NCI-H1105 treated with DMSO at 0.1 percent for 48 hours (cell line): ENCODE measurements at regions not wholly inside any gene's neighbourhood (a gene's known extent, or its start where the extent isn't known, plus 50 kb on each side); places are given as distances from the start of the nearest gene placed in this dataset.
A peak's percentile ranks its signal among the peaks of the same experiment; 100 is the strongest.
"Not testable (repeated sequence)": the region's sequence is repeated elsewhere in the genome, so short reads cannot be mapped to it uniquely, and the experiment has no call there.

Experiments used
- DNase-seq: peaks from one replicate; lab custom pipeline; 2025; lab: John Stamatoyannopoulos, UW

- no peak for DNase-seq
These were observed 385.2 kb downstream of the GPAT3 start for GRCh38 chr4:83921124-83921523.

- no peak for DNase-seq
These were observed 384.5 kb downstream of the GPAT3 start for GRCh38 chr4:83920375-83920774.

- no peak for DNase-seq
These were observed 381.7 kb downstream of the GPAT3 start for GRCh38 chr4:83917572-83917971.

- DNase-seq: no peak
These were observed 374.8 kb downstream of the GPAT3 start for GRCh38 chr4:83910693-83911092.

GRCh38 chr4:83906561-83906960, 370.7 kb downstream of the GPAT3 start:
- DNase-seq: no peak

DNA sequence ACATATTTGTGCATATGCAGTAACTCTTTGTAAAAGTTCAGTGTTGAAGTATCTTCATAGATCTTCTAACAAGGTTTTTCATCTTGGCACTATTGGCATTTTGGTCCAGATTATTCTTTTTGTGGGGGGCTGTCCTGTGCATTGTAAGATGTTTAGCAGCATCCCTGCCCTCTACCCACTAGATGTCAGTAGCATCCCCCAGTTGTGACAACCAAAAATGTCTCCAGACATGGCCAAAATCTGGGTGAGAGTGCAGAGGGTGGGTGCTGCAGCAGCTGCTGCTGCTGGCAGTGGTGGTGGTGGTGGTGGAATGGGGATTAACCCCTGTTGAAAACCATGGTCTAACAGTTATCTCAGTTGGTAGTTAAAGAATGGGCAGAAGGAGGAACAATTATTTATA, 370.0 kb downstream of the GPAT3 start:
- peak; percentile 16 for DNase-seq

- not testable (repeated sequence) for DNase-seq
These were observed 367.8 kb downstream of the GPAT3 start for GRCh38 chr4:83903740-83904139.

GRCh38 chr4:83894831-83895230, 358.9 kb downstream of the GPAT3 start:
- DNase-seq: no peak

DNA sequence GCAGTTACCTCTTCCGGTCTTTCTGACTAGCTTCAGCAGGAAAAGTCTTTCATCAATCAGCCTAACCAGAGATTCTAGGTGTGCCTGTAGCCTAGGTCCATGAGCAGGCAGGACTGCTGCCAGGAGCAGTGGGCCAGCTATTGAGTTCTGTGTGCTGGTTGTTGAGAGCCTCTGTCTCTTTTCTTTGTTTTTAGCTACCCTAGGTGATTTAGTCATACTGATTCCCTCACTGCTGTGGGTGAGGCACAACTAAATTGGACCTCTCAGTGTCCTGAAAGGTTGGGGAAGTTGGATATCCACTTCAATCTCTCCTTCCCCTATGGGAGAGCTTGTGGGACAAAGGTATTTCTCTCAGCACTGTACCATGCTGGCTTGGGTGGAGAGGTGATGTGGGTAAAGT, 354.9 kb downstream of the GPAT3 start:
- DNase-seq: no peak

DNA sequence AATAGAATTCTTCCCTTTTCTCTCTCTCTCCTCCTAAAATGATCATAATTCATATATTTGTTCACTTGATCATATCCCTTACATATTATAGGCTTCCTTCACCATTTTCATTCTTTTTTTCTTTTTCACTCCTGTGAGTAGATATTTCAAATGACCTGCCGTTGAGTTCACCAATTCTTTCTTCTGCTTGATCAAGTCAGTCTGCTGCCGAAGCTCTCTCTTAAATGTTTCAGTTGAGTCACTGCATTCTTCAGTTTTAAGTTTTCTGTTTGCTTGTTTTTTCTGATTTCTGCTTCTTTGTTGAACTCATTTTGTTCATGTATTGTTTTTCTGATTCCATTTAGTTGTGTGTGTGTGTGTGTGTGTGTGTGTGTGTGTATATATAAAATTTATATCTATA, 354.3 kb downstream of the GPAT3 start:
- DNase-seq: no peak

GRCh38 chr4:83889802-83890201, 353.9 kb downstream of the GPAT3 start:
- DNase-seq: no peak

DNA sequence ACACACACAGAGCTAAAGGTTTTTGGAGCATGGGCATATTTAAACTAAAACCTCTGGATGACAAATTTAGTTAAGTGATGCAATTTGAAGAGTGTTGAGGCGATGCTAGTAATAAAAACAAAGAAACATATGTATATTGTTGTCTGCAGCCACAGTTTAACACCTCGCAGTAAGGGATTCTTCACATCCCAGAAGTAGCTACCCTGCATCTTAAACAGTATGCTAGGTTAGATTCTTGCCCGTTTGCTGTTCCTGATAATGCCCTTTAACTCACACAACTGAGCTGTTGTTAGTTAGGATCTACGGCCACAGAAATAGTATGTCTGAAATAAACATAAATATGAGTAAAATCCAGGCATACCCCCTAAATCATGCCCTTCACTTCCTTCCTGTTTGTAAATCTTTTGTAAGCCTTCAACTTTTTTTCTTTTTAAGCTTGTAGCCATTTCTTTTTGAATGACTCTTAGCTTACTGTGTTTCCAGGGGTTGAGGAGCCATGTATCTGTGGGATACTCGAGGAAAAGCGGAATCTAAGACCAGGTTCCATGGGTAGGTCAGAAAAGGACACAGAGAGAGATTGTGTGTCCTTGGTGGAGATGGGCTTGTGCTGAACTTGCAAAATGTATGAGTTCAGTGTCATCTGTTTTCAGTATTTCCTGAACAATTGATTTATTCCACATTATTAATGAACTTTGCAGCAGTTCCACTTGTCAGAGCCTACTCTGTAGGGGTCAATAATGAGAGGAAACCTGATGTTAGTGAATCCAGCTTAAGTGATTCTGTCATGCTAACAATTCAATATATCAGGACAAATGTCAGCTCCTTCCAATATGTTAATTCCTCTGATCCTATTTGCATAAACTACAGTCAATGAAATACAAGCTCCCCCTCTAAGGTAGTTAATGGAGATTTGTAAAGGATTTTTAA, 349.6 kb downstream of the GPAT3 start:
- DNase-seq: no peak

DNA sequence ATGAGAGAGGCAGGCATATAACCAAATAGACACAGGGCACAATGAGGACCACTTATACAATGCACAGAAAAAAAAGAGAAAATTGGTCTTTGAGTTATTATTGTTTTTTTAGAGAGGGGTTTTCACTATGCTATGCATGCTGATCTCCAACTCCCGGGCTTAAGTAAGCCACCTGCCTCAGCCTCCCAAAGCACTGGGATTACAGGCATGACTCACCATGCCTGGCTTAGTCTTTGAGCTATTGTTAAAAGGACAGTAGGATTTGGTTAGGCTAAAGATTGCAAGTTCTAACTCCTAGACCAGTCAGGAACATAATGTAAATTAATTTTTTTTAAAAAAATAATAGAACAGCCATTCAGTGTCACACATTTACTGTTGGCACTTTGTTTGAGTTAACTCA, 340.1 kb downstream of the GPAT3 start:
- no peak for DNase-seq

DNA sequence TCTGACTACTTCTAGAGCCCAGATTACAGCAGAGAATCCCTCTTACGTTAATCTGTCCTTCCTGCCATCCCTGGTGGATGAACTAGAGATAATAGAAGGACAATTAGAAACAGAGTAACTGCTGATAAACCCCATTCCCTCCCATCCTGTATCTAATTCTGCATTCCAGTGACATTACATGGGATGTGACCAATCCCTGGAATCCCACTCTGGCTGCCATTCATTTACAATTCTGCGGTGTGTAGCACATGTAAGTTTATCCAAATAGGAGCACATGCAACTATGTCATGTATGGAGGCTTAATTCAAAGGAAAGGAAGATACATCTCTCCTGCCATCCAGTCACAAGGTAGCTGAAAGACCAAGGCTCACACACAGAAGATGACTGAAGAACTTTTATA, 339.5 kb downstream of the GPAT3 start:
- no peak for DNase-seq

GRCh38 chr4:83873996-83874395, 338.1 kb downstream of the GPAT3 start:
- DNase-seq: no peak

- no peak for DNase-seq
These were observed 334.5 kb downstream of the GPAT3 start for GRCh38 chr4:83870328-83870950.

DNA sequence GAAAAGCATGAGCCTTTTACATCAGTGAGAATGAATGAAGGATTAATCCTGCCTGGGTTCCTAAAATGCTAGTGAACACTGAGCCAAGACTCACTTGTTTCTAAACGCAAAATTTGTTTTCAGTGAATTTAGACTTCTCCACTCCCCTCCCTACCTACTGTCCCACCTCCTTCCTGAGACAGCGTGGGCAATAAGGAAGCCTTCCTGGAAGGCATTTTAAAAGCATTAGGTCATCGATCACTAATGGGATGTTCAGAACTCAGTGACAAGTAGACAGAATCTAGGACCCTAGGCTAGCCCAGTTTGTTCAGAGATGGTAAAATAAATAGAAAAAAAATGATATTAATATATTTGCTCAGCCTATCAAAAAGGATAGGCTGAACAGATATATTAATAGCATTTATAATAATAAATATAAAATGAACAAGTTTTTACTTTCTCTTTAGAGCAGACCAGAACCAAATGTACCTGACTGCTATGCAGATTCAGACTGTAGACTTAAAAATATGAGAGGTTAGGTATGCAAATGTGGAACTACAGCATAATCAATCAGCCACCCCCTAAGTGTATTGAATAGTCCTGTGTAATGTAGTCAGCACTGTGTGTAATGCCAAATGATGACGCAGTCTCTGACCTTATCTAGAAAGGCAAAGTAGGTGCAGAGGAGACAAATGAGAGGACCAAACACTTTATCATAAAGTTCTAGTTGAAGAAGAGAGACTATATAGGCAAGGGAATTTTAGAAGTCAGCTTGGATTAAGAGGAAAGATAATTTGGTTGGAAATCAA, 331.1 kb downstream of the GPAT3 start:
- no peak for DNase-seq

GRCh38 chr4:83865417-83866150, 329.7 kb downstream of the GPAT3 start:
- no peak for DNase-seq

DNA sequence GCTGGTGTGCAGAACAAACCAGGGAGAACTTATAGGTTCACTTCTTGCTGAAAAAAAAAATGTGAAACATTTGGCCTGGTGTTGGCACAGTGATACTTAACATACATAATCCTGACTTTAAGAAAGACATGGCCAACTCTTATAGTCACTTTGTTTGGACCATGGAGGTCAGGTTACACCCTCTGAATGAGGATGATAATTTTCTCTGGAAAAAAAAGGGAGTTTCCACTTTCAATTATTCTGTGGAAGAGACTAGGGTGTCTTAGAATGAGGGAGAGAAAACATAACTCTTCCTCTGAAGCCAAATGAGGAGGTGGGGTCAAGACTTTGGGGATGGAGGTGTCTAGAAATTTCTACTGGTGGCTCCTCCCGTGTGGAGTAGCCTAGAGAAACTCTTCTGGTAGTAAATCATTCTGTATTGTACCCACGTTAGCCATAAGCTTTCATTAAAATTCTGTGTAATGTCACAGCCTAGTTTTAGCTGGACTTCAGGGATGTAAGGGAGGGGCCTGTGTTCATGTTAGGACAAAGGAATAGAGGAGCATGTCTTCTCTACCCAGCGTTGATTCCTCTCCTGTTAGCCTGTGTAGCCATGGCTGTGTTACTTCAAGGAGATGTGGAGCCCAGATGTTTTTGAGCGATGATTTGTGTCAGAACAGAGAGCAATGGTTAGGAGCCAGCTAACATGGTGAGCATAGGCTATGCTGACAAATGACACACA, 328.3 kb downstream of the GPAT3 start:
- no peak for DNase-seq

- no peak for DNase-seq
These were observed 326.6 kb downstream of the GPAT3 start for GRCh38 chr4:83862471-83862870.

DNA sequence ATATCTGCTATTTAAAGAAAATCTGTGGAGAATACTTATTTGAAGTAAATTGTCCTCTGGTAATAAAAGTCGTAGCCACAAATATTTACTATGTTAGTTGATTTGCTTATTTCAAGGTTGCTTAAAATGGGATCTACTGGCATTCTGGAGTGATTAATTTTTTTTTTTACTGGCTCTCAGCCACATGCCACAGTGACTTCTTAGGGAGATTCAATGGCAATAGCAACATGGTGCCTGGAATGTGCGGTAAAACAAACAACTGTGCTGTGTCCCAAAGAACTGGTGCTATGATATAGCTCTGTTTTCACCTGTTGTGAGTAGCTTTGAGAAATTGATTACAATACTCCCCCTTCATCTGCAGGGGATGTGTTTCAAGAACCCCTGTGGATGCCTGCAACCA, 324.3 kb downstream of the GPAT3 start:
- no peak for DNase-seq
